ENCODE measurements at regions not wholly inside any gene's neighbourhood (a gene's known extent, or its start where the extent isn't known, plus 50 kb on each side); places are given as distances from the start of the nearest gene placed in this dataset.

GRCh38 chr12:89213747-89214146 is 138.6 kb downstream of the DUSP6 start:
- TF ChIP-seq, protein P1, sequence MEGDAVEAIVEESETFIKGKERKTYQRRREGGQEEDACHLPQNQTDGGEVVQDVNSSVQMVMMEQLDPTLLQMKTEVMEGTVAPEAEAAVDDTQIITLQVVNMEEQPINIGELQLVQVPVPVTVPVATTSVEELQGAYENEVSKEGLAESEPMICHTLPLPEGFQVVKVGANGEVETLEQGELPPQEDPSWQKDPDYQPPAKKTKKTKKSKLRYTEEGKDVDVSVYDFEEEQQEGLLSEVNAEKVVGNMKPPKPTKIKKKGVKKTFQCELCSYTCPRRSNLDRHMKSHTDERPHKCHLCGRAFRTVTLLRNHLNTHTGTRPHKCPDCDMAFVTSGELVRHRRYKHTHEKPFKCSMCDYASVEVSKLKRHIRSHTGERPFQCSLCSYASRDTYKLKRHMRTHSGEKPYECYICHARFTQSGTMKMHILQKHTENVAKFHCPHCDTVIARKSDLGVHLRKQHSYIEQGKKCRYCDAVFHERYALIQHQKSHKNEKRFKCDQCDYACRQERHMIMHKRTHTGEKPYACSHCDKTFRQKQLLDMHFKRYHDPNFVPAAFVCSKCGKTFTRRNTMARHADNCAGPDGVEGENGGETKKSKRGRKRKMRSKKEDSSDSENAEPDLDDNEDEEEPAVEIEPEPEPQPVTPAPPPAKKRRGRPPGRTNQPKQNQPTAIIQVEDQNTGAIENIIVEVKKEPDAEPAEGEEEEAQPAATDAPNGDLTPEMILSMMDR (IDR thresholded peaks at IDR 0.05; ENCODE audit: poor library complexity, severe bottlenecking) = no peak
- no peak for TF ChIP-seq POLR2AphosphoS5 (IDR thresholded peaks at IDR 0.05)
- no peak for TF ChIP-seq EZH2 (IDR thresholded peaks at IDR 0.05; ENCODE audit: borderline replicate concordance, insufficient read depth, low read length, poor library complexity, severe bottlenecking)
- TF ChIP-seq, protein P2, sequence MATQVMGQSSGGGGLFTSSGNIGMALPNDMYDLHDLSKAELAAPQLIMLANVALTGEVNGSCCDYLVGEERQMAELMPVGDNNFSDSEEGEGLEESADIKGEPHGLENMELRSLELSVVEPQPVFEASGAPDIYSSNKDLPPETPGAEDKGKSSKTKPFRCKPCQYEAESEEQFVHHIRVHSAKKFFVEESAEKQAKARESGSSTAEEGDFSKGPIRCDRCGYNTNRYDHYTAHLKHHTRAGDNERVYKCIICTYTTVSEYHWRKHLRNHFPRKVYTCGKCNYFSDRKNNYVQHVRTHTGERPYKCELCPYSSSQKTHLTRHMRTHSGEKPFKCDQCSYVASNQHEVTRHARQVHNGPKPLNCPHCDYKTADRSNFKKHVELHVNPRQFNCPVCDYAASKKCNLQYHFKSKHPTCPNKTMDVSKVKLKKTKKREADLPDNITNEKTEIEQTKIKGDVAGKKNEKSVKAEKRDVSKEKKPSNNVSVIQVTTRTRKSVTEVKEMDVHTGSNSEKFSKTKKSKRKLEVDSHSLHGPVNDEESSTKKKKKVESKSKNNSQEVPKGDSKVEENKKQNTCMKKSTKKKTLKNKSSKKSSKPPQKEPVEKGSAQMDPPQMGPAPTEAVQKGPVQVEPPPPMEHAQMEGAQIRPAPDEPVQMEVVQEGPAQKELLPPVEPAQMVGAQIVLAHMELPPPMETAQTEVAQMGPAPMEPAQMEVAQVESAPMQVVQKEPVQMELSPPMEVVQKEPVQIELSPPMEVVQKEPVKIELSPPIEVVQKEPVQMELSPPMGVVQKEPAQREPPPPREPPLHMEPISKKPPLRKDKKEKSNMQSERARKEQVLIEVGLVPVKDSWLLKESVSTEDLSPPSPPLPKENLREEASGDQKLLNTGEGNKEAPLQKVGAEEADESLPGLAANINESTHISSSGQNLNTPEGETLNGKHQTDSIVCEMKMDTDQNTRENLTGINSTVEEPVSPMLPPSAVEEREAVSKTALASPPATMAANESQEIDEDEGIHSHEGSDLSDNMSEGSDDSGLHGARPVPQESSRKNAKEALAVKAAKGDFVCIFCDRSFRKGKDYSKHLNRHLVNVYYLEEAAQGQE (IDR thresholded peaks at IDR 0.05; ENCODE audit: borderline replicate concordance) = no peak
- no peak for TF ChIP-seq TAF1 (IDR thresholded peaks at IDR 0.05; ENCODE audit: low read depth)
- no peak for TF ChIP-seq EP300 (conservative IDR thresholded peaks at IDR 0.05; ENCODE audit: poor library complexity, severe bottlenecking)
- TF ChIP-seq RAD21 (conservative IDR thresholded peaks at IDR 0.05) = no peak
- no peak for TF ChIP-seq MXI1 (conservative IDR thresholded peaks at IDR 0.05; ENCODE audit: poor library complexity, severe bottlenecking)
- no peak for TF ChIP-seq SMC3 (conservative IDR thresholded peaks at IDR 0.05; ENCODE audit: poor library complexity)
